ENCODE measurements at regions not wholly inside any gene's neighbourhood (a gene's known extent, or its start where the extent isn't known, plus 50 kb on each side); places are given as distances from the start of the nearest gene placed in this dataset.
A peak's percentile ranks its signal among the peaks of the same experiment; 100 is the strongest.

GRCh38 chr15:31574766-31575165 is 248.1 kb downstream of the KLF13 start:
- FAIRE-seq = no peak
- DNase-seq = no peak
- Histone ChIP-seq H3K27ac (ENCODE audit: low read depth in 1 of 3, low read length in 2 of 3) (no peak overlapping the region), H3K9me3 (ENCODE audit: control insufficient read depth in 2 of 2, insufficient read depth in 1 of 2, low read depth in 1 of 2, low read length in 1 of 2) (no peaks in the 10 kb centered on the region), H3K4me3 (ENCODE audit: low read depth in 1 of 3, low read length in 3 of 3) (no peak overlapping the region), H3K27me3 (ENCODE audit: control insufficient read depth in 3 of 3, insufficient read depth in 3 of 3, low read length in 3 of 3) (no peaks in the 10 kb centered on the region), H3K36me3 (ENCODE audit: control insufficient read depth in 3 of 3, insufficient read depth in 2 of 3, low read depth in 1 of 3, low read length in 3 of 3) (no peaks in the 10 kb centered on the region), H3K4me1 (ENCODE audit: control insufficient read depth in 3 of 3, insufficient read depth in 2 of 3, low read depth in 1 of 3, low read length in 2 of 3) (no peaks in the 10 kb centered on the region)
- WGBS, 3 donors = 39 to 59% (median 56%) methylated on average over 1 of the region's 1 CpG

GRCh38 chr15:31577108-31577507 is 250.5 kb downstream of the KLF13 start:
- Histone ChIP-seq H3K4me3 (ENCODE audit: low read depth in 1 of 3, low read length in 3 of 3) (no peak overlapping the region), H3K36me3 (ENCODE audit: control insufficient read depth in 3 of 3, insufficient read depth in 2 of 3, low read depth in 1 of 3, low read length in 3 of 3) (no peaks in the 10 kb centered on the region), H3K27ac (ENCODE audit: low read depth in 1 of 3, low read length in 2 of 3) (no peak overlapping the region), H3K9me3 (ENCODE audit: control insufficient read depth in 2 of 2, insufficient read depth in 1 of 2, low read depth in 1 of 2, low read length in 1 of 2) (peaks cover 0 to 9% of the 10 kb centered on the region in 2 donors), H3K27me3 (ENCODE audit: control insufficient read depth in 3 of 3, insufficient read depth in 3 of 3, low read length in 3 of 3) (no peaks in the 10 kb centered on the region), H3K4me1 (ENCODE audit: control insufficient read depth in 3 of 3, insufficient read depth in 2 of 3, low read depth in 1 of 3, low read length in 2 of 3) (no peaks in the 10 kb centered on the region)
- 59 to 68% (median 61%) methylated on average over 5 of the region's 5 CpGs for WGBS, 3 donors
- DNase-seq = no peak
- no peak for FAIRE-seq

GRCh38 chr15:31579282-31579681 is 252.6 kb downstream of the KLF13 start:
- WGBS, 3 donors = 79 to 80% (median 79%) methylated on average over 4 of the region's 4 CpGs
- peaks cover 0 to 9% of the 10 kb centered on the region in 2 donors for H3K9me3 ChIP-seq (ENCODE audit: control insufficient read depth in 2 of 2, insufficient read depth in 1 of 2, low read depth in 1 of 2, low read length in 1 of 2)
- no peak for FAIRE-seq

GRCh38 chr15:31579976-31580375 is 253.3 kb downstream of the KLF13 start:
- no peaks in the 10 kb centered on the region for H3K27me3 ChIP-seq (ENCODE audit: control insufficient read depth in 3 of 3, insufficient read depth in 3 of 3, low read length in 3 of 3)
- H3K4me1 ChIP-seq (ENCODE audit: control insufficient read depth in 3 of 3, insufficient read depth in 2 of 3, low read depth in 1 of 3, low read length in 2 of 3) = no peaks in the 10 kb centered on the region
- no peak overlapping the region for H3K27ac ChIP-seq (ENCODE audit: low read depth in 1 of 3, low read length in 2 of 3)
- no peaks in the 10 kb centered on the region for H3K36me3 ChIP-seq (ENCODE audit: control insufficient read depth in 3 of 3, insufficient read depth in 2 of 3, low read depth in 1 of 3, low read length in 3 of 3)
- 89 to 94% (median 89%) methylated on average over 2 of the region's 2 CpGs for WGBS, 3 donors
- FAIRE-seq (no peak), DNase-seq (no peak)
- peaks cover 0 to 9% of the 10 kb centered on the region in 2 donors for H3K9me3 ChIP-seq (ENCODE audit: control insufficient read depth in 2 of 2, insufficient read depth in 1 of 2, low read depth in 1 of 2, low read length in 1 of 2)
- no peak overlapping the region for H3K4me3 ChIP-seq (ENCODE audit: low read depth in 1 of 3, low read length in 3 of 3)

More at GRCh38 chr15:31579282-31579681, 252.6 kb downstream of the KLF13 start:
- no peak overlapping the region for H3K27ac ChIP-seq (ENCODE audit: low read depth in 1 of 3, low read length in 2 of 3)
- no peaks in the 10 kb centered on the region for H3K4me1 ChIP-seq (ENCODE audit: control insufficient read depth in 3 of 3, insufficient read depth in 2 of 3, low read depth in 1 of 3, low read length in 2 of 3)
- no peaks in the 10 kb centered on the region for H3K36me3 ChIP-seq (ENCODE audit: control insufficient read depth in 3 of 3, insufficient read depth in 2 of 3, low read depth in 1 of 3, low read length in 3 of 3)
- DNase-seq = no peak
- H3K4me3 ChIP-seq (ENCODE audit: low read depth in 1 of 3, low read length in 3 of 3) = no peak overlapping the region
- H3K27me3 ChIP-seq (ENCODE audit: control insufficient read depth in 3 of 3, insufficient read depth in 3 of 3, low read length in 3 of 3) = no peaks in the 10 kb centered on the region

GRCh38 chr15:31584195-31584594 is 257.6 kb downstream of the KLF13 start:
- Histone ChIP-seq H3K4me3 (ENCODE audit: low read depth in 1 of 3, low read length in 3 of 3) (no peak overlapping the region), H3K27me3 (ENCODE audit: control insufficient read depth in 3 of 3, insufficient read depth in 3 of 3, low read length in 3 of 3) (no peaks in the 10 kb centered on the region), H3K36me3 (ENCODE audit: control insufficient read depth in 3 of 3, insufficient read depth in 2 of 3, low read depth in 1 of 3, low read length in 3 of 3) (no peaks in the 10 kb centered on the region), H3K4me1 (ENCODE audit: control insufficient read depth in 3 of 3, insufficient read depth in 2 of 3, low read depth in 1 of 3, low read length in 2 of 3) (no peaks in the 10 kb centered on the region), H3K27ac (ENCODE audit: low read depth in 1 of 3, low read length in 2 of 3) (no peak overlapping the region), H3K9me3 (ENCODE audit: control insufficient read depth in 2 of 2, insufficient read depth in 1 of 2, low read depth in 1 of 2, low read length in 1 of 2) (peaks cover 0 to 9% of the 10 kb centered on the region in 2 donors)
- no peak for DNase-seq
- no peak for FAIRE-seq
- 50 to 84% (median 76%) methylated on average over 3 of the region's 3 CpGs for WGBS, 3 donors

- Histone ChIP-seq H3K36me3 (ENCODE audit: control insufficient read depth in 3 of 3, insufficient read depth in 2 of 3, low read depth in 1 of 3, low read length in 3 of 3) (no peaks in the 10 kb centered on the region), H3K27ac (ENCODE audit: low read depth in 1 of 3, low read length in 2 of 3) (no peak overlapping the region), H3K4me1 (ENCODE audit: control insufficient read depth in 3 of 3, insufficient read depth in 2 of 3, low read depth in 1 of 3, low read length in 2 of 3) (no peaks in the 10 kb centered on the region), H3K4me3 (ENCODE audit: low read depth in 1 of 3, low read length in 3 of 3) (no peak overlapping the region), H3K9me3 (ENCODE audit: control insufficient read depth in 2 of 2, insufficient read depth in 1 of 2, low read depth in 1 of 2, low read length in 1 of 2) (peaks cover 0 to 9% of the 10 kb centered on the region in 2 donors), H3K27me3 (ENCODE audit: control insufficient read depth in 3 of 3, insufficient read depth in 3 of 3, low read length in 3 of 3) (no peaks in the 10 kb centered on the region)
- DNase-seq (no peak), FAIRE-seq (no peak)
- 65 to 73% (median 72%) methylated on average over 9 of the region's 9 CpGs for WGBS, 3 donors
Observed at GRCh38 chr15:31585240-31585639, 258.6 kb downstream of the KLF13 start.

GRCh38 chr15:31586841-31587240 is 260.2 kb downstream of the KLF13 start:
- Histone ChIP-seq H3K27me3 (ENCODE audit: control insufficient read depth in 3 of 3, insufficient read depth in 3 of 3, low read length in 3 of 3) (no peaks in the 10 kb centered on the region), H3K4me3 (ENCODE audit: low read depth in 1 of 3, low read length in 3 of 3) (no peak overlapping the region), H3K4me1 (ENCODE audit: control insufficient read depth in 3 of 3, insufficient read depth in 2 of 3, low read depth in 1 of 3, low read length in 2 of 3) (no peaks in the 10 kb centered on the region), H3K9me3 (ENCODE audit: control insufficient read depth in 2 of 2, insufficient read depth in 1 of 2, low read depth in 1 of 2, low read length in 1 of 2) (peaks cover 0 to 1% of the 10 kb centered on the region in 2 donors), H3K27ac (ENCODE audit: low read depth in 1 of 3, low read length in 2 of 3) (no peak overlapping the region), H3K36me3 (ENCODE audit: control insufficient read depth in 3 of 3, insufficient read depth in 2 of 3, low read depth in 1 of 3, low read length in 3 of 3) (no peaks in the 10 kb centered on the region)
- FAIRE-seq (no peak), DNase-seq (no peak)
- 86 to 93% (median 91%) methylated on average over 4 of the region's 4 CpGs for WGBS, 3 donors

- 91 to 93% (median 93%) methylated on average over 4 of the region's 4 CpGs for WGBS, 3 donors
- Histone ChIP-seq H3K36me3 (ENCODE audit: control insufficient read depth in 3 of 3, insufficient read depth in 2 of 3, low read depth in 1 of 3, low read length in 3 of 3) (no peaks in the 10 kb centered on the region), H3K9me3 (ENCODE audit: control insufficient read depth in 2 of 2, insufficient read depth in 1 of 2, low read depth in 1 of 2, low read length in 1 of 2) (no peaks in the 10 kb centered on the region), H3K27me3 (ENCODE audit: control insufficient read depth in 3 of 3, insufficient read depth in 3 of 3, low read length in 3 of 3) (no peaks in the 10 kb centered on the region), H3K4me3 (ENCODE audit: low read depth in 1 of 3, low read length in 3 of 3) (no peak overlapping the region), H3K27ac (ENCODE audit: low read depth in 1 of 3, low read length in 2 of 3) (no peak overlapping the region), H3K4me1 (ENCODE audit: control insufficient read depth in 3 of 3, insufficient read depth in 2 of 3, low read depth in 1 of 3, low read length in 2 of 3) (no peaks in the 10 kb centered on the region)
- FAIRE-seq (no peak), DNase-seq (no peak)
Observed at GRCh38 chr15:31587583-31587982, 260.9 kb downstream of the KLF13 start.

- Histone ChIP-seq H3K27ac (ENCODE audit: low read depth in 1 of 3, low read length in 2 of 3) (no peak overlapping the region), H3K4me3 (ENCODE audit: low read depth in 1 of 3, low read length in 3 of 3) (no peak overlapping the region), H3K27me3 (ENCODE audit: control insufficient read depth in 3 of 3, insufficient read depth in 3 of 3, low read length in 3 of 3) (no peaks in the 10 kb centered on the region), H3K36me3 (ENCODE audit: control insufficient read depth in 3 of 3, insufficient read depth in 2 of 3, low read depth in 1 of 3, low read length in 3 of 3) (no peaks in the 10 kb centered on the region), H3K4me1 (ENCODE audit: control insufficient read depth in 3 of 3, insufficient read depth in 2 of 3, low read depth in 1 of 3, low read length in 2 of 3) (no peaks in the 10 kb centered on the region), H3K9me3 (ENCODE audit: control insufficient read depth in 2 of 2, insufficient read depth in 1 of 2, low read depth in 1 of 2, low read length in 1 of 2) (no peaks in the 10 kb centered on the region)
- DNase-seq (peak in 1 of 2 donors; percentile 7), FAIRE-seq (no peak)
- WGBS, 3 donors = 60 to 78% (median 67%) methylated on average over 4 of the region's 4 CpGs
Observed at GRCh38 chr15:31590609-31591008, 264.0 kb downstream of the KLF13 start.

Data from small intestine (tissue), 7 donors.